Fibroblast of mammary gland (primary cell): ENCODE measurements at regions not wholly inside any gene's neighbourhood (a gene's known extent, or its start where the extent isn't known, plus 50 kb on each side); places are given as distances from the start of the nearest gene placed in this dataset.

Experiments used
- DNase-seq: peaks from one replicate; pipeline ENCODE4 v3.0.0-alpha.2; 2010; ENCODE audit warnings: low read depth
- H3K4me3 ChIP-seq: 2 replicates; pipeline ENCODE4 v1.5.1; 2011; ENCODE audit warnings: low read depth, mild to moderate bottlenecking, low read length, moderate library complexity; ENCODE audit not compliant: control insufficient read depth
- CTCF ChIP-seq: conservative IDR thresholded peaks from 2 replicates; pipeline ENCODE4 v1.5.1; 2011; ENCODE audit warnings: low read depth, low read length, inconsistent platforms; ENCODE audit not compliant: control insufficient read depth, insufficient read depth

DNA sequence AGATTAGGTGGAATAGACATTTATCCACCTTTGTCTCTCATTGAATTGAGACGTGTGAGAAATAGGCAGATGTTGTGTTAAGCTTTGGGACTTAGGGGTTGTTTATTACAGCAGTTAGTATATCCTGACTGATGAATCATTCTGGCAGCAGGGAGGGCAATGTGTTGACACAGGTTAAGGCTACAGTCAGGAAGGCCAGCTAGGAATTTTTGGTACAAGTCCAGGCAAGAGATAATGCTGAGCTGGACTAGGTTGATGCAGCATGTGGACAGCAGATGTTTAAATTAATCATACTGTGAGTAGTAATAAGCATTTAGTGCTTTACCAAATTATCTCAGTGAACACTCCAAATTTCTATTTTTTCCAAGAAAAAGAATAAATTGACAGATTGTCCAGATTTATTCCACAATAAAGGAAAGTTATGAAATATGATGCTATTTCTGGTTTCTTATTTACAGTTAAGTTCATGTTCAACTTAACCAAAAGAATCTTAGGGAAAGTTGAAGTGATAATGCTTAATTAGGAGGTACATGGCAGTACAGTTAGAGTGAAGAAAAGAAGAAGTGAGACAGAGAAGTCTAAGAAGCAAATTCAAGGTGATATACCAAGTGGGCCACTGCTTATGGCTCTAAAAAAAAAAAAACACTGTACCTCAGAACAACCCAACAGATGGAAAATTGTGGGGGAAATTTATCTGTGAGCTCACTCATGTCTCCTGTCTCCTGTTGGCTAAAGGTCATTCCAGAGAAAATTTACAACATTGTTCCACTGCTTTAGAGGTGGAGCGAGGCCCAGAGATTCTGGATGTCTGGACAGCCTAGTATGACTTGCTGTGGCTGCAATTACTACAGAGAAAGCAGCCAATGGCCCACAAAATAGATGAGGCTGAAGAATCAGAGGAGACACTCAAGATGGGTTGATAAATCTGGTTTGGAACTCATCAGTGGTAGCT lies 102.7 kb upstream of the C21orf91 start:
- no peak overlapping the region for H3K4me3 ChIP-seq
- TF ChIP-seq CTCF, result no peak
- peak; percentile 99 for DNase-seq

DNA sequence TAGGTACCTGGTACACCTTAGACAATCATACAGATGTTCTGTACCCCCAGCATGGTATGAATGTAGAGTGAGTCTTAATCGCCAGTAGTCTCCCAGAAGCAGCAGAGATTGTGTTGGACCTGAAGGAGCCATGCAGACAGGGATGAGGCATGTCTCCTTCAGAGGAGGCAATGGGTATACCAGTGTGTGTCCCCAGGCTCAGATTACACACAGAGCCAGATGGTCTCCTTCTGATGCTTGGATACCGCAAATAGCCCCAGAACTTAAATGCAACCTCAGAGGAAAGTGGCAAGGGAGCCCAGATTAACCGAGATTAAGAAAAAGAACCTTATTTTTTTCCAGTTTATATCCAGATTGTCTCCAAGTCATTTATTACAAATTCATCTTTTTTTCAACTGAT lies 96.8 kb upstream of the C21orf91 start:
- TF ChIP-seq CTCF, result no peak
- H3K4me3 ChIP-seq, result no peak overlapping the region
- DNase-seq, result no peak

DNA sequence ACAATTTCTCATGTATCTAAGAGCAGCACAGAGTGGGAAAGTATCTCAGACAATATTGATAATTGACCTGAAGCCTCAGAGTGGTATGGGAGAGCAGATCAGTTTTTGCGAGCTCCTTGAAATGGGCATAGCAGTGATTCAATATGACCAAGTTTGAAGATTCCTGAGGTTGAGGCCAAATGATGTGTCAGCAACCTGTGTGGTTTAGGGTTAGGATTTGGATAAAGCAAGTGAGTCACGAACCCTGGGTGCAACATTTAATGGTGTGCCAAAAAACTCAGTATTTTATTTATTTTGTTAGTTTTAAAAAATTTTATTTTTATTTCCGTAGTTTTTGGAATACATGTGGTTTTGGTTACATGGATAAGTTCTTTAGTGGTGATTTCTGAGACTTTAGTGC lies 92.5 kb upstream of the C21orf91 start:
- no peak overlapping the region for H3K4me3 ChIP-seq
- peak; percentile 93 for DNase-seq
- TF ChIP-seq CTCF, result no peak

DNA sequence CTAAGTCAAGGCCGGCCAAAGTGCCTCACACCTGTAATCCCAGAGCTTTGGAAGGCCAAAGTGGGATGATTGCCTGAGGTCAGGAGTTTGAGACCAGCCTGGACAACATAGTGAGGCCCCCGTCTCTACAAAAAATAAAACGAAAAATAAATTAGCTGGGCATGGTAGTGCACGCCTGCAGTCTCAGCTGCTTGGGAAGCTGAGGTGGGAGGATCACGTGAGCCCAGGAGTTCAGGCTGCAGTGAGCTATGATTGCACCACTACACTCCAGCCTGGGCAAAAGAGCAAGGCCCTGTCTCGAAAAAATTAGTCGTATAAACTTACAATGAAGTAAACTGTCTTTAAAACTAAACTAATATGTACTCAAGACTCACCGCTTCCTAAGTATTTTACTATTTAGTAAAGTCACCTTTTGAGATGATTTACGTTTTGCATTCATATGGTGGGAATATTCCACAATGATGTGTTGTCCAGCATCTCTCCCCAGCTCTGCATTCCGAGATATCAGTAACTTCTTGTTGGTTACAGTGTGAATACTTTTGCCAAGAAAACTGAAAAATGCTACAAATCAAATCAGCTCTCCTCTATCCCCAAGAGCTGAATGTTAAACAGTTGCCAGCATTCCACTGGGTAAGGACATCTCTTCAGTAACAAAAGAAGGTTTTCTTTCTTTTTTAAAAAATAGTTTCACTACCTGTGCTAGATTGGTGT lies 84.9 kb upstream of the C21orf91 start:
- no peak for TF ChIP-seq CTCF
- no peak overlapping the region for H3K4me3 ChIP-seq
- peak; percentile 30 for DNase-seq

DNA sequence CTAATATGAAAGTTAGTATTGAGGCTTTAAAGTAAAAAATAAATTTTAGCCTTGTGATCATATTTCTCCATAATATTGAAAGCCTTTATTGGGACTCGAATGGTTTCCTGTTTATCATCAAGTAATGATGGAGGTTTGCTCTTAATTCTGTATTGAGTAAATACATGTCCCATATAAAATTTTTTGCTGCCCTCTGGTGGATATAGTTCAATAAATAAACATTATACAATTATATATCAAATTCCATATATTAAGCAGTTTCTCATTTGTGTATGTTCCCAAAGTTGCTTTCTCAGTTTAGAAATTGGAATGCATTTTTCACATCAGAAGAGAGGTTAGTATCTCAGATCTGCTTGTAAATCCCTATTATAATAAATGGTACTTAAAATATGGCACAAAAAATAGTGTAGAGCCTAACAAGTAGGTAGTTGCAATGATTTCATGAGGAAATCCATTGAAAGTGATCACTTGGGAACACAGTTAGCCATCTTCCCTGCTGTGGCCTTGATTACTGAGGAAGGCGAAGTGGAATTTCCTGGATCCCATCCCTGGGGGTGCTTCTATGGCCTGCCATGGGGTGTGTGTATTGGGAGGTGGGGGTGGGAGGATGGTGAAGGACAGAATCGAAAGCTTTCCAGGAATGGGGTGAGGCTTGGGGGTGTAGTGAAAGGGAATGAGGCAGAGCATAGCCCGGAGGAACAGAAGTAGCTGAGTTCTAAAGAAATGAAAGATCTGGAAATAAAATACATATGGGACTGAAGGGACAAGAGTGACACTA lies 84.1 kb upstream of the C21orf91 start:
- no peak for TF ChIP-seq CTCF
- DNase-seq, result peak; percentile 55

GRCh38 chr21:17901458-17902079 lies 82.4 kb upstream of the C21orf91 start:
- TF ChIP-seq CTCF, result no peak
- peak; percentile 11 for DNase-seq
- no peak overlapping the region for H3K4me3 ChIP-seq

More for the DNA sequence above, 84.1 kb upstream of the C21orf91 start:
- no peak overlapping the region for H3K4me3 ChIP-seq
